CD4-positive, alpha-beta T cell (primary cell): ENCODE measurements at regions not wholly inside any gene's neighbourhood (a gene's known extent, or its start where the extent isn't known, plus 50 kb on each side); places are given as distances from the start of the nearest gene placed in this dataset.

Source experiments
- ATAC-seq: fragments of 200-7000 bp; cut with Tn5 transposase; one replicate; pipeline ENCODE4 v1.10.0; 2022; ENCODE audit warnings: mild to moderate bottlenecking; ENCODE audit not compliant: poor library complexity
- CTCF ChIA-PET: fragments of 350-600 bp; sonication (Branson Sonifier 250); formaldehyde crosslinking; loops from one replicate; lab custom pipeline; 2021; ENCODE audit warnings: antibody characterized with exemption, inconsistent platforms; lab: Charles Lee
- POLR2A ChIA-PET: fragments of 350-600 bp; sonication (Branson Sonifier 250); formaldehyde crosslinking; loops from one replicate; lab custom pipeline; 2021; ENCODE audit warnings: antibody characterized with exemption, inconsistent platforms; lab: Charles Lee
- DNase-seq, 14 experiments: peaks; one replicate each; pipeline ENCODE4 v3.0.0-alpha.2; 2013 to 2020; ENCODE audit warnings: mixed read lengths in 2 of 14
- H3K27ac ChIP-seq, 2 donors: one replicate each; pipeline versions ENCODE4 v1.5.1 to v1.7.0; 2013; ENCODE audit warnings: low read length in 2 of 2, low read depth in 1 of 2, mild to moderate bottlenecking in 1 of 2
- H3K27me3 ChIP-seq, 2 experiments: 1 replicate in 1 of 2; 2 replicates in 1 of 2; pipeline versions ENCODE4 v1.6.1 to v1.7.0; 2013; ENCODE audit warnings: low read length in 2 of 2, control low read depth in 1 of 2, mild to moderate bottlenecking in 1 of 2, moderate library complexity in 1 of 2; ENCODE audit not compliant: insufficient read depth in 2 of 2, control insufficient read depth in 1 of 2
- H3K36me3 ChIP-seq: one replicate; pipeline ENCODE4 v1.6.1; 2013; ENCODE audit warnings: low read length, control low read depth; ENCODE audit not compliant: insufficient read depth
- H3K4me1 ChIP-seq: one replicate; pipeline ENCODE4 v1.6.1; 2013; ENCODE audit warnings: low read length, control low read depth; ENCODE audit not compliant: insufficient read depth
- H3K4me3 ChIP-seq: one replicate; pipeline ENCODE4 v1.5.1; 2013; ENCODE audit warnings: mild to moderate bottlenecking, low read length, moderate library complexity
- H3K9me3 ChIP-seq, 2 experiments: 1 replicate in 1 of 2; 2 replicates in 1 of 2; pipeline versions ENCODE4 v1.6.1 to v1.7.0; 2013; ENCODE audit warnings: low read length in 2 of 2, mild to moderate bottlenecking in 2 of 2, control low read depth in 1 of 2, moderate library complexity in 1 of 2; ENCODE audit not compliant: control insufficient read depth in 1 of 2, insufficient read depth in 1 of 2
- H3K27ac Mint-ChIP-seq: one replicate; pipeline ENCODE4 v1.8.0; 2020; ENCODE audit warnings: mixed read lengths
- H3K27me3 Mint-ChIP-seq: one replicate; pipeline ENCODE4 v1.8.0; 2021; ENCODE audit warnings: mixed read lengths
- H3K36me3 Mint-ChIP-seq: one replicate; pipeline ENCODE4 v1.8.0; 2021; ENCODE audit warnings: low read depth, mixed read lengths
- H3K4me1 Mint-ChIP-seq: one replicate; pipeline ENCODE4 v1.8.0; 2021; ENCODE audit warnings: low read depth, mixed read lengths
- H3K4me3 Mint-ChIP-seq: one replicate; pipeline ENCODE4 v1.8.0; 2020; ENCODE audit warnings: mild to moderate bottlenecking, mixed read lengths
- H3K9me3 Mint-ChIP-seq: one replicate; pipeline ENCODE4 v1.8.0; 2020; ENCODE audit warnings: mixed read lengths
- CTCF ChIP-seq: fragments of 200-600 bp; IDR thresholded peaks from one replicate; pipeline ENCODE4 v1.8.0; 2022; ENCODE audit warnings: antibody characterized with exemption, mild to moderate bottlenecking
- intact Hi-C, 2 experiments: fragments of 100-400 bp; cut with DNase I in 1 of 2; cut with micrococcal nuclease in 1 of 2; formaldehyde crosslinking; loops; one replicate each; pipeline versions ENCODE4 v1.15.1 to v1.9.0; 2023 to 2025; cut with DNase I, micrococcal nuclease

- intact Hi-C loops = no loop called here
- CTCF ChIA-PET = no interaction called here
Observed at GRCh38 chr7:124462249-124462648, 303.3 kb downstream of the GPR37 start.

GRCh38 chr7:124460555-124460954, 305.0 kb downstream of the GPR37 start:
- ATAC-seq = no peak
- intact Hi-C loops = no loop called here
- Histone ChIP-seq H3K4me1 (no peaks in the 10 kb centered on the region), H3K9me3 (no peaks in the 10 kb centered on the region), H3K27me3 (no peaks in the 10 kb centered on the region), H3K27ac (no peak overlapping the region), H3K36me3 (no peaks in the 10 kb centered on the region), H3K4me3 (no peak overlapping the region)
- no peak overlapping the region for H3K27ac Mint-ChIP-seq
- no peaks in the 10 kb centered on the region for H3K36me3 Mint-ChIP-seq
- H3K4me3 Mint-ChIP-seq = no peak overlapping the region
- POLR2A ChIA-PET = no interaction called here
- CTCF ChIA-PET = no interaction called here
- no peak for TF ChIP-seq CTCF
- no peaks in the 10 kb centered on the region for H3K9me3 Mint-ChIP-seq
- no peaks in the 10 kb centered on the region for H3K4me1 Mint-ChIP-seq
- DNase-seq = no peak
- H3K27me3 Mint-ChIP-seq = no peaks in the 10 kb centered on the region

More at GRCh38 chr7:124462249-124462648, 303.3 kb downstream of the GPR37 start:
- H3K36me3 ChIP-seq = no peaks in the 10 kb centered on the region
- Mint-ChIP-seq H3K4me3 (no peak overlapping the region), H3K9me3 (no peaks in the 10 kb centered on the region), H3K4me1 (no peaks in the 10 kb centered on the region), H3K27ac (no peak overlapping the region), H3K27me3 (no peaks in the 10 kb centered on the region), H3K36me3 (no peaks in the 10 kb centered on the region)
- POLR2A ChIA-PET = no interaction called here
- no peaks in the 10 kb centered on the region for H3K9me3 ChIP-seq
- H3K27ac ChIP-seq = no peak overlapping the region
- H3K27me3 ChIP-seq = no peaks in the 10 kb centered on the region
- H3K4me1 ChIP-seq = no peaks in the 10 kb centered on the region
- H3K4me3 ChIP-seq = no peak overlapping the region
- TF ChIP-seq CTCF = no peak
- ATAC-seq (no peak), DNase-seq (no peak)

GRCh38 chr7:124460056-124460450, 305.5 kb downstream of the GPR37 start:
- H3K27me3 Mint-ChIP-seq = no peaks in the 10 kb centered on the region
- POLR2A ChIA-PET = no interaction called here
- no peaks in the 10 kb centered on the region for H3K36me3 ChIP-seq
- no peak for ATAC-seq
- no peaks in the 10 kb centered on the region for H3K27me3 ChIP-seq
- CTCF ChIA-PET = no interaction called here
- no peaks in the 10 kb centered on the region for H3K36me3 Mint-ChIP-seq
- intact Hi-C loops = no loop called here
- no peak for TF ChIP-seq CTCF
- H3K9me3 ChIP-seq = no peaks in the 10 kb centered on the region
- H3K27ac ChIP-seq = no peak overlapping the region
- H3K9me3 Mint-ChIP-seq = no peaks in the 10 kb centered on the region
- no peak overlapping the region for H3K4me3 ChIP-seq
- H3K27ac Mint-ChIP-seq = no peak overlapping the region
- H3K4me3 Mint-ChIP-seq = no peak overlapping the region
- no peak for DNase-seq
- H3K4me1 ChIP-seq = no peaks in the 10 kb centered on the region
- H3K4me1 Mint-ChIP-seq = no peaks in the 10 kb centered on the region
